HEK293 (cell line): ENCODE measurements at regions not wholly inside any gene's neighbourhood (a gene's known extent, or its start where the extent isn't known, plus 50 kb on each side); places are given as distances from the start of the nearest gene placed in this dataset.

ENCODE experiments used
- CTCF ChIA-PET: fragments of 350-600 bp; formaldehyde crosslinking; extraction: SDS; loops from one replicate; lab custom pipeline; 2021; ENCODE audit warnings: antibody characterized with exemption; lab: Yijun Ruan, JAX
- POLR2A ChIA-PET: fragments of 300-600 bp; formaldehyde crosslinking; extraction: SDS; loops from one replicate; lab custom pipeline; 2020; ENCODE audit warnings: antibody characterized with exemption, inconsistent platforms; lab: Yijun Ruan, JAX
- H3K27ac ChIP-seq: fragments of 200-500 bp; sonication (Bioruptor generic); 2 replicates; pipeline ENCODE4 v1.5.1; 2014; ENCODE audit warnings: low read depth, low read length, control low read depth, inconsistent platforms; ENCODE audit errors: extremely low read depth
- H3K36me3 ChIP-seq, 2 experiments: fragments of 200-500 bp in 1 of 2; sonication (Bioruptor generic) in 1 of 2; 1 replicate in 1 of 2; 2 replicates in 1 of 2; pipeline ENCODE4 v1.5.1; 2014 to 2017; ENCODE audit warnings: inconsistent platforms in 2 of 2, low read length in 2 of 2; ENCODE audit not compliant: control insufficient read depth in 2 of 2, insufficient read depth in 1 of 2
- H3K4me1 ChIP-seq: fragments of 200-500 bp; sonication (Bioruptor generic); 2 replicates; pipeline ENCODE4 v1.5.1; 2014; ENCODE audit warnings: mild to moderate bottlenecking, low read length, inconsistent platforms; ENCODE audit not compliant: control insufficient read depth, insufficient read depth
- H3K4me3 ChIP-seq: 2 replicates; pipeline ENCODE4 v1.5.1; 2011; ENCODE audit warnings: low read depth, mild to moderate bottlenecking, control low read depth, low read length, moderate library complexity
- H3K9me3 ChIP-seq: fragments of 200-500 bp; sonication (Bioruptor generic); 2 replicates; pipeline ENCODE4 v1.5.1; 2014; ENCODE audit warnings: low read depth, low read length, inconsistent platforms; ENCODE audit not compliant: control insufficient read depth, insufficient read depth
- FEZF1 ChIP-seq: fragments of 450-650 bp; formaldehyde crosslinking; IDR thresholded peaks from 2 replicates; pipeline ENCODE4 v1.5.1; 2016; ENCODE audit warnings: missing biosample characterization, missing genetic modification characterization
- KLF10 ChIP-seq: fragments of 450-650 bp; IDR thresholded peaks from 2 replicates; pipeline ENCODE4 v1.5.1; 2018; ENCODE audit warnings: missing biosample characterization, mild to moderate bottlenecking, missing genetic modification characterization
- KLF7 ChIP-seq: fragments of 450-650 bp; formaldehyde crosslinking; IDR thresholded peaks from 2 replicates; pipeline ENCODE4 v1.5.1; 2016; ENCODE audit warnings: missing biosample characterization, missing genetic modification characterization, borderline replicate concordance
- MYNN ChIP-seq: fragments of 450-650 bp; formaldehyde crosslinking; IDR thresholded peaks from 2 replicates; pipeline ENCODE4 v1.5.1; 2016; ENCODE audit warnings: missing biosample characterization, missing genetic modification characterization, borderline replicate concordance
- PBX3 ChIP-seq: sonication (generic); formaldehyde crosslinking; IDR thresholded peaks from 2 replicates; pipeline ENCODE4 v1.8.1; 2022; ENCODE audit warnings: mild to moderate bottlenecking, moderate library complexity, missing genetic modification reagents
- REST ChIP-seq: fragments of 450-650 bp; formaldehyde crosslinking; IDR thresholded peaks from 2 replicates; pipeline ENCODE4 v1.5.1; 2016; ENCODE audit warnings: missing biosample characterization, missing genetic modification characterization
- SALL2 ChIP-seq: fragments of 450-650 bp; formaldehyde crosslinking; IDR thresholded peaks from 2 replicates; pipeline ENCODE4 v1.5.0; 2017; ENCODE audit warnings: missing biosample characterization, mild to moderate bottlenecking, missing genetic modification characterization, borderline replicate concordance
- TRIM28 ChIP-seq: IDR thresholded peaks from 2 replicates; pipeline ENCODE4 v1.6.1; 2011; ENCODE audit warnings: low read length, control low read depth, borderline replicate concordance
- ZBTB21 ChIP-seq: fragments of 450-650 bp; formaldehyde crosslinking; IDR thresholded peaks from 2 replicates; pipeline ENCODE4 v1.5.1; 2017; ENCODE audit warnings: missing biosample characterization, missing genetic modification characterization
- ZBTB26 ChIP-seq: fragments of 450-650 bp; formaldehyde crosslinking; optimal IDR thresholded peaks from 2 replicates; pipeline ENCODE3; 2016; ENCODE audit warnings: missing biosample characterization, mild to moderate bottlenecking, missing genetic modification characterization
- ZBTB6 ChIP-seq: fragments of 450-650 bp; formaldehyde crosslinking; IDR thresholded peaks from 2 replicates; pipeline ENCODE4 v1.5.1; 2017; ENCODE audit warnings: missing biosample characterization, missing genetic modification characterization
- ZBTB7A ChIP-seq: fragments of 450-650 bp; formaldehyde crosslinking; IDR thresholded peaks from 2 replicates; pipeline ENCODE4 v1.5.1; 2016; ENCODE audit warnings: low read depth, missing biosample characterization, missing genetic modification characterization
- ZFP37 ChIP-seq: fragments of 450-650 bp; formaldehyde crosslinking; IDR thresholded peaks from 2 replicates; pipeline ENCODE4 v1.5.1; 2016; ENCODE audit warnings: missing biosample characterization, missing genetic modification characterization
- ZNF146 ChIP-seq: fragments of 450-650 bp; formaldehyde crosslinking; IDR thresholded peaks from 2 replicates; pipeline ENCODE4 v1.5.1; 2016; ENCODE audit warnings: missing biosample characterization, missing genetic modification characterization
- ZNF16 ChIP-seq: fragments of 450-650 bp; formaldehyde crosslinking; IDR thresholded peaks from 2 replicates; pipeline ENCODE4 v1.5.1; 2016; ENCODE audit warnings: low read depth, missing biosample characterization, missing genetic modification characterization
- ZNF184 ChIP-seq: fragments of 450-650 bp; IDR thresholded peaks from 2 replicates; pipeline ENCODE4 v1.5.1; 2018; ENCODE audit warnings: missing biosample characterization, mild to moderate bottlenecking, missing genetic modification characterization
- ZNF19 ChIP-seq: fragments of 450-650 bp; formaldehyde crosslinking; IDR thresholded peaks from 2 replicates; pipeline ENCODE4; 2016; ENCODE audit warnings: missing biosample characterization, missing genetic modification characterization, low read depth
- ZNF214 ChIP-seq: fragments of 450-650 bp; formaldehyde crosslinking; IDR thresholded peaks from 2 replicates; pipeline ENCODE4 v1.5.1; 2017; ENCODE audit warnings: missing biosample characterization, mild to moderate bottlenecking, missing genetic modification characterization, borderline replicate concordance
- ZNF223 ChIP-seq: fragments of 450-650 bp; formaldehyde crosslinking; IDR thresholded peaks from 2 replicates; pipeline ENCODE4 v1.5.1; 2016; ENCODE audit warnings: missing biosample characterization, missing genetic modification characterization
- ZNF335 ChIP-seq: fragments of 450-650 bp; formaldehyde crosslinking; conservative IDR thresholded peaks from 2 replicates; pipeline ENCODE4 v1.5.1; 2016; ENCODE audit warnings: missing biosample characterization, missing genetic modification characterization
- ZNF350 ChIP-seq: fragments of 450-650 bp; formaldehyde crosslinking; IDR thresholded peaks from 2 replicates; pipeline ENCODE4 v1.5.0; 2017; ENCODE audit warnings: missing biosample characterization, mild to moderate bottlenecking, missing genetic modification characterization
- ZNF433 ChIP-seq: fragments of 450-650 bp; formaldehyde crosslinking; IDR thresholded peaks from 2 replicates; pipeline ENCODE4 v1.5.1; 2016; ENCODE audit warnings: missing biosample characterization, missing genetic modification characterization, low read depth
- ZNF449 ChIP-seq: fragments of 450-650 bp; formaldehyde crosslinking; IDR thresholded peaks from 2 replicates; pipeline ENCODE4 v1.5.1; 2017; ENCODE audit warnings: missing biosample characterization, mild to moderate bottlenecking, missing genetic modification characterization, moderate library complexity
- ZNF513 ChIP-seq: fragments of 450-650 bp; IDR thresholded peaks from 2 replicates; pipeline ENCODE4 v1.5.1; 2018; ENCODE audit warnings: missing biosample characterization, missing genetic modification characterization
- ZNF530 ChIP-seq: fragments of 450-650 bp; formaldehyde crosslinking; IDR thresholded peaks from 2 replicates; pipeline ENCODE4 v1.5.1; 2016; ENCODE audit warnings: low read depth, missing biosample characterization, missing genetic modification characterization
- ZNF621 ChIP-seq: fragments of 450-650 bp; formaldehyde crosslinking; IDR thresholded peaks from 2 replicates; pipeline ENCODE4 v1.5.1; 2017; ENCODE audit warnings: missing biosample characterization, missing genetic modification characterization
- ZNF776 ChIP-seq: fragments of 450-650 bp; formaldehyde crosslinking; IDR thresholded peaks from 2 replicates; pipeline ENCODE4 v1.5.0; 2017; ENCODE audit warnings: missing biosample characterization, missing genetic modification characterization, borderline replicate concordance
- ZSCAN23 ChIP-seq: fragments of 450-650 bp; formaldehyde crosslinking; IDR thresholded peaks from 2 replicates; pipeline ENCODE4 v1.5.1; 2016; ENCODE audit warnings: missing biosample characterization, missing genetic modification characterization
- ZXDB ChIP-seq: fragments of 450-650 bp; formaldehyde crosslinking; IDR thresholded peaks from 2 replicates; pipeline ENCODE4 v1.5.1; 2016; ENCODE audit warnings: missing biosample characterization, missing genetic modification characterization

- H3K36me3 ChIP-seq = no peaks in the 10 kb centered on the region
- POLR2A ChIA-PET = no interaction called here
- CTCF ChIA-PET = no interaction called here
- TF ChIP-seq ZNF214 (tag by site-specific recombination) (no peak), KLF10 (no peak), ZNF776 (tag by site-specific recombination) (no peak), ZNF335 (no peak), ZXDB (tag by site-specific recombination) (no peak), ZNF449 (no peak), MYNN (tag by site-specific recombination) (no peak), ZNF513 (tag by site-specific recombination) (no peak), ZNF530 (tag by site-specific recombination) (no peak), ZNF433 (no peak), ZNF350 (no peak), ZBTB21 (tag by site-specific recombination) (no peak), FEZF1 (no peak), ZNF146 (tag by site-specific recombination) (no peak), SALL2 (tag by site-specific recombination) (no peak), ZFP37 (tag by site-specific recombination) (no peak), ZNF621 (no peak), TRIM28 (no peak), PBX3 (CRISPR knock-in tag) (no peak), ZNF19 (tag by site-specific recombination) (no peak)
- no peak overlapping the region for H3K27ac ChIP-seq
- H3K4me1 ChIP-seq = no peaks in the 10 kb centered on the region
- no peaks in the 10 kb centered on the region for H3K9me3 ChIP-seq
- no peak overlapping the region for H3K4me3 ChIP-seq
Observed at GRCh38 chr12:91706466-91706865, 439.2 kb downstream of the BTG1 start.

GRCh38 chr12:91704446-91704845 is 441.2 kb downstream of the BTG1 start:
- POLR2A ChIA-PET = no interaction called here
- TF ChIP-seq REST (tag by site-specific recombination) (no peak), ZBTB26 (tag by site-specific recombination) (no peak), ZNF184 (tag by site-specific recombination) (no peak), KLF7 (no peak), ZNF16 (no peak), ZSCAN23 (tag by site-specific recombination) (no peak), ZBTB7A (no peak), ZNF223 (tag by site-specific recombination) (no peak), ZBTB6 (tag by site-specific recombination) (no peak)

More at GRCh38 chr12:91704446-91704845, 441.2 kb downstream of the BTG1 start:
- no peak overlapping the region for H3K27ac ChIP-seq
- H3K4me1 ChIP-seq = no peaks in the 10 kb centered on the region
- no peaks in the 10 kb centered on the region for H3K36me3 ChIP-seq
- CTCF ChIA-PET = interaction anchor here (0.6 kb wide), 1 partner anchor 15 kb away, joined by 4 read pairs; no protein-coding TSS in a partner anchor
- no peaks in the 10 kb centered on the region for H3K9me3 ChIP-seq
- H3K4me3 ChIP-seq = no peak overlapping the region
